ENCODE measurements at regions not wholly inside any gene's neighbourhood (a gene's known extent, or its start where the extent isn't known, plus 50 kb on each side); places are given as distances from the start of the nearest gene placed in this dataset.

- no peak for TF ChIP-seq AGO1 (IDR thresholded peaks at IDR 0.05; ENCODE audit: low read depth, low read length, poor library complexity, severe bottlenecking)
- no peak for TF ChIP-seq ZNF547 (CRISPR knock-in tag; IDR thresholded peaks at IDR 0.05)
- no peak for TF ChIP-seq REPIN1 (CRISPR knock-in tag; IDR thresholded peaks at IDR 0.05; ENCODE audit: borderline replicate concordance, low read depth)
- TF ChIP-seq NFE2L2 (IDR thresholded peaks at IDR 0.05; ENCODE audit: low read length) = no peak
- TF ChIP-seq FOXJ3 (CRISPR knock-in tag; IDR thresholded peaks at IDR 0.05; ENCODE audit: borderline replicate concordance) = peak; percentile 57; the same call in 1 of the 2 replicates
- no peak for TF ChIP-seq REL (CRISPR knock-in tag; conservative IDR thresholded peaks at IDR 0.05)
- no peak for TF ChIP-seq FOXC1 (CRISPR knock-in tag; IDR thresholded peaks at IDR 0.05; ENCODE audit: borderline replicate concordance)
- no peak for TF ChIP-seq ZNF44 (CRISPR knock-in tag; IDR thresholded peaks at IDR 0.05)
- TF ChIP-seq, protein P1, sequence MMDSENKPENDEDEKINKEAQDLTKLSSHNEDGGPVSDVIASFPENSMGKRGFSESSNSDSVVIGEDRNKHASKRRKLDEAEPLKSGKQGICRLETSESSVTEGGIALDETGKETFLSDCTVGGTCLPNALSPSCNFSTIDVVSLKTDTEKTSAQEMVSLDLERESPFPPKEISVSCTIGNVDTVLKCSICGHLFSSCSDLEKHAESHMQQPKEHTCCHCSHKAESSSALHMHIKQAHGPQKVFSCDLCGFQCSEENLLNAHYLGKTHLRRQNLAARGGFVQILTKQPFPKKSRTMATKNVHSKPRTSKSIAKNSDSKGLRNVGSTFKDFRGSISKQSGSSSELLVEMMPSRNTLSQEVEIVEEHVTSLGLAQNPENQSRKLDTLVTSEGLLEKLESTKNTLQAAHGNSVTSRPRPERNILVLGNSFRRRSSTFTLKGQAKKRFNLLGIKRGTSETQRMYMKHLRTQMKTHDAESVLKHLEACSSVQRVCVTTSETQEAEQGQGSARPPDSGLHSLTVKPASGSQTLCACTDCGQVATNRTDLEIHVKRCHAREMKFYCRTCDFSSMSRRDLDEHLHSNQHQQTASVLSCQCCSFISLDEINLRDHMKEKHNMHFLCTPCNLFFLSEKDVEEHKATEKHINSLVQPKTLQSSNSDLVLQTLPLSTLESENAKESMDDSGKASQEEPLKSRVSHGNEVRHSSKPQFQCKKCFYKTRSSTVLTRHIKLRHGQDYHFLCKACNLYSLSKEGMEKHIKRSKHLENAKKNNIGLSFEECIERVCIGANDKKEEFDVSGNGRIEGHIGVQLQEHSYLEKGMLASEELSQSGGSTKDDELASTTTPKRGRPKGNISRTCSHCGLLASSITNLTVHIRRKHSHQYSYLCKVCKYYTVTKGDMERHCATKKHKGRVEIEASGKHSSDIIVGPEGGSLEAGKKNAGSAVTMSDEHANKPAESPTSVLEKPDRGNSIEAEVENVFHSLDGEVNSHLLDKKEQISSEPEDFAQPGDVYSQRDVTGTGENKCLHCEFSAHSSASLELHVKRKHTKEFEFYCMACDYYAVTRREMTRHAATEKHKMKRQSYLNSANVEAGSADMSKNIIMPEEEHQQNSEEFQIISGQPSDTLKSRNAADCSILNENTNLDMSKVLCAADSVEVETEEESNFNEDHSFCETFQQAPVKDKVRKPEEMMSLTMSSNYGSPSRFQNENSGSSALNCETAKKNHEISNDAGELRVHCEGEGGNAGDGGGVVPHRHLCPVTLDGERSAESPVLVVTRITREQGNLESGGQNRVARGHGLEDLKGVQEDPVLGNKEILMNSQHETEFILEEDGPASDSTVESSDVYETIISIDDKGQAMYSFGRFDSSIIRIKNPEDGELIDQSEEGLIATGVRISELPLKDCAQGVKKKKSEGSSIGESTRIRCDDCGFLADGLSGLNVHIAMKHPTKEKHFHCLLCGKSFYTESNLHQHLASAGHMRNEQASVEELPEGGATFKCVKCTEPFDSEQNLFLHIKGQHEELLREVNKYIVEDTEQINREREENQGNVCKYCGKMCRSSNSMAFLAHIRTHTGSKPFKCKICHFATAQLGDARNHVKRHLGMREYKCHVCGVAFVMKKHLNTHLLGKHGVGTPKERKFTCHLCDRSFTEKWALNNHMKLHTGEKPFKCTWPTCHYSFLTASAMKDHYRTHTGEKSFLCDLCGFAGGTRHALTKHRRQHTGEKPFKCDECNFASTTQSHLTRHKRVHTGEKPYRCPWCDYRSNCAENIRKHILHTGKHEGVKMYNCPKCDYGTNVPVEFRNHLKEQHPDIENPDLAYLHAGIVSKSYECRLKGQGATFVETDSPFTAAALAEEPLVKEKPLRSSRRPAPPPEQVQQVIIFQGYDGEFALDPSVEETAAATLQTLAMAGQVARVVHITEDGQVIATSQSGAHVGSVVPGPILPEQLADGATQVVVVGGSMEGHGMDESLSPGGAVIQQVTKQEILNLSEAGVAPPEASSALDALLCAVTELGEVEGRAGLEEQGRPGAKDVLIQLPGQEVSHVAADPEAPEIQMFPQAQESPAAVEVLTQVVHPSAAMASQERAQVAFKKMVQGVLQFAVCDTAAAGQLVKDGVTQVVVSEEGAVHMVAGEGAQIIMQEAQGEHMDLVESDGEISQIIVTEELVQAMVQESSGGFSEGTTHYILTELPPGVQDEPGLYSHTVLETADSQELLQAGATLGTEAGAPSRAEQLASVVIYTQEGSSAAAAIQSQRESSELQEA (CRISPR knock-in tag; IDR thresholded peaks at IDR 0.05; ENCODE audit: not compliant biosample characterization) = no peak
- TF ChIP-seq ZFP41 (CRISPR knock-in tag; IDR thresholded peaks at IDR 0.05; ENCODE audit: borderline replicate concordance) = no peak
- no peak for TF ChIP-seq TBL1XR1 (IDR thresholded peaks at IDR 0.05; ENCODE audit: borderline replicate concordance, low read length, partially characterized antibody)
- TF ChIP-seq ZNF274 (CRISPR knock-in tag; IDR thresholded peaks at IDR 0.05) = no peak
- TF ChIP-seq ZSCAN21 (CRISPR knock-in tag; IDR thresholded peaks at IDR 0.05; ENCODE audit: borderline replicate concordance) = no peak
- no peak for TF ChIP-seq ZNF431 (CRISPR knock-in tag; IDR thresholded peaks at IDR 0.05; ENCODE audit: borderline replicate concordance, low read depth)
- peak; percentile 21; the same call in 1 of the 2 replicates for TF ChIP-seq SALL1 (CRISPR knock-in tag; IDR thresholded peaks at IDR 0.05)
- TF ChIP-seq ARID2 (CRISPR knock-in tag; IDR thresholded peaks at IDR 0.05; ENCODE audit: borderline replicate concordance) = peak; percentile 13; the same call in 1 of the 2 replicates
- peak; percentile 25; the same call in 1 of the 2 replicates for TF ChIP-seq MAX (IDR thresholded peaks at IDR 0.05)
- no peak for TF ChIP-seq HOXA9 (CRISPR knock-in tag; IDR thresholded peaks at IDR 0.05; ENCODE audit: borderline replicate concordance)
- no peak for TF ChIP-seq ZNF747 (CRISPR knock-in tag; IDR thresholded peaks at IDR 0.05; ENCODE audit: borderline replicate concordance)
- peak; percentile 94 for TF ChIP-seq ZSCAN9 (CRISPR knock-in tag; IDR thresholded peaks at IDR 0.05; ENCODE audit: borderline replicate concordance)
- TF ChIP-seq ZNF296 (CRISPR knock-in tag; conservative IDR thresholded peaks at IDR 0.05) = no peak
- no peak for TF ChIP-seq ZNF343 (CRISPR knock-in tag; IDR thresholded peaks at IDR 0.05)
- no peak for TF ChIP-seq ZNF557 (CRISPR knock-in tag; IDR thresholded peaks at IDR 0.05)
- TF ChIP-seq FOXA1 (IDR thresholded peaks at IDR 0.05) = no peak
- TF ChIP-seq FOXA1 (CRISPR knock-in tag; IDR thresholded peaks at IDR 0.05) = peak; percentile 56; the same call in 1 of the 2 replicates
These were observed 133.9 kb upstream of the SPEF2 start (continued) for GRCh38 chr5:35483780-35484179.

All from HepG2 (cell line).